Activated B cell treated with CpG ODN at 0.5 μM for 24 hours (primary cell): ENCODE measurements at regions not wholly inside any gene's neighbourhood (a gene's known extent, or its start where the extent isn't known, plus 50 kb on each side); places are given as distances from the start of the nearest gene placed in this dataset.

Source experiments
- ATAC-seq: fragments of 200-7000 bp; cut with Tn5 transposase; one replicate; pipeline ENCODE4 v1.10.0; 2021; ENCODE audit warnings: low read depth, mild to moderate bottlenecking, moderate library complexity
- CTCF ChIA-PET: fragments of 350-600 bp; sonication (Branson Sonifier 250); formaldehyde crosslinking; loops from one replicate; lab custom pipeline; 2021; ENCODE audit warnings: antibody characterized with exemption; lab: Charles Lee
- POLR2A ChIA-PET: fragments of 350-600 bp; sonication (Branson Sonifier 250); formaldehyde crosslinking; loops from one replicate; lab custom pipeline; 2021; ENCODE audit warnings: antibody characterized with exemption; lab: Charles Lee
- DNase-seq: peaks from one replicate; pipeline ENCODE4 v3.0.0; 2022
- H3K27ac Mint-ChIP-seq: one replicate; pipeline ENCODE4 v1.8.0; 2020; ENCODE audit warnings: mixed read lengths
- H3K27me3 Mint-ChIP-seq: one replicate; pipeline ENCODE4 v1.8.0; 2021; ENCODE audit warnings: mixed read lengths
- H3K36me3 Mint-ChIP-seq: one replicate; pipeline ENCODE4 v1.8.0; 2021; ENCODE audit warnings: low read depth, mixed read lengths
- H3K4me1 Mint-ChIP-seq: one replicate; pipeline ENCODE4 v1.8.0; 2021; ENCODE audit warnings: mixed read lengths
- H3K4me3 Mint-ChIP-seq: one replicate; pipeline ENCODE4 v1.8.0; 2020; ENCODE audit warnings: mild to moderate bottlenecking, mixed read lengths
- H3K9me3 Mint-ChIP-seq: one replicate; pipeline ENCODE4 v1.8.0; 2020; ENCODE audit warnings: mixed read lengths
- intact Hi-C: fragments of 100-400 bp; cut with micrococcal nuclease; formaldehyde crosslinking; loops from one replicate; pipeline ENCODE4 v1.15.1; 2024
- TF ChIP-seq, protein P1 (sequence below): fragments of 200-600 bp; IDR thresholded peaks from one replicate; pipeline ENCODE4 v1.8.0; 2022; ENCODE audit warnings: antibody characterized with exemption, mild to moderate bottlenecking

DNA sequence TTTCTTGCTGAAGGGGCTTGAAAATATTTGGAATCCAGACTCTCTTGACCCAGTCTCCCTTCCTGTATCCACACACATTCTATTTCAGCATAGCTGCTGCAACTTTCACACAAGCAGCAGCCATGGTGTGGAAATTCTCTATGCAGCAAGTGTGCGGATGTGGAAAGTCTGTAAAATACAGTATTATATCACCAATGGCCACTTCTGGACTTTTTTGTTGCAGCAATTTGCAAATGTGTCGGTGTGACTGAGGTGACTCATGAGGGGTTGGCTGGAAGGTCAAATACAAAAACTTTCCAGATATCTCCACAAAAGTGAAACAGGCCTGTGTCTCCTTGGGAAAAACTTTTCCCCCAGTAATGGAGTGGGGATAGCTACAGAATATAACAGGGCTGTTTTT lies 299.3 kb upstream of the GYPC start:
- no peak overlapping the region for H3K27ac Mint-ChIP-seq
- H3K36me3 Mint-ChIP-seq = no peaks in the 10 kb centered on the region
- POLR2A ChIA-PET = no interaction called here
- no peak for DNase-seq
- TF ChIP-seq, protein P1, sequence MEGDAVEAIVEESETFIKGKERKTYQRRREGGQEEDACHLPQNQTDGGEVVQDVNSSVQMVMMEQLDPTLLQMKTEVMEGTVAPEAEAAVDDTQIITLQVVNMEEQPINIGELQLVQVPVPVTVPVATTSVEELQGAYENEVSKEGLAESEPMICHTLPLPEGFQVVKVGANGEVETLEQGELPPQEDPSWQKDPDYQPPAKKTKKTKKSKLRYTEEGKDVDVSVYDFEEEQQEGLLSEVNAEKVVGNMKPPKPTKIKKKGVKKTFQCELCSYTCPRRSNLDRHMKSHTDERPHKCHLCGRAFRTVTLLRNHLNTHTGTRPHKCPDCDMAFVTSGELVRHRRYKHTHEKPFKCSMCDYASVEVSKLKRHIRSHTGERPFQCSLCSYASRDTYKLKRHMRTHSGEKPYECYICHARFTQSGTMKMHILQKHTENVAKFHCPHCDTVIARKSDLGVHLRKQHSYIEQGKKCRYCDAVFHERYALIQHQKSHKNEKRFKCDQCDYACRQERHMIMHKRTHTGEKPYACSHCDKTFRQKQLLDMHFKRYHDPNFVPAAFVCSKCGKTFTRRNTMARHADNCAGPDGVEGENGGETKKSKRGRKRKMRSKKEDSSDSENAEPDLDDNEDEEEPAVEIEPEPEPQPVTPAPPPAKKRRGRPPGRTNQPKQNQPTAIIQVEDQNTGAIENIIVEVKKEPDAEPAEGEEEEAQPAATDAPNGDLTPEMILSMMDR = no peak
- peaks cover 3% of the 10 kb centered on the region for H3K9me3 Mint-ChIP-seq
- ATAC-seq = no peak
- H3K27me3 Mint-ChIP-seq = peaks cover 1% of the 10 kb centered on the region
- no peak overlapping the region for H3K4me3 Mint-ChIP-seq
- CTCF ChIA-PET = no interaction called here
- intact Hi-C loops = no loop called here
- H3K4me1 Mint-ChIP-seq = no peaks in the 10 kb centered on the region

DNA sequence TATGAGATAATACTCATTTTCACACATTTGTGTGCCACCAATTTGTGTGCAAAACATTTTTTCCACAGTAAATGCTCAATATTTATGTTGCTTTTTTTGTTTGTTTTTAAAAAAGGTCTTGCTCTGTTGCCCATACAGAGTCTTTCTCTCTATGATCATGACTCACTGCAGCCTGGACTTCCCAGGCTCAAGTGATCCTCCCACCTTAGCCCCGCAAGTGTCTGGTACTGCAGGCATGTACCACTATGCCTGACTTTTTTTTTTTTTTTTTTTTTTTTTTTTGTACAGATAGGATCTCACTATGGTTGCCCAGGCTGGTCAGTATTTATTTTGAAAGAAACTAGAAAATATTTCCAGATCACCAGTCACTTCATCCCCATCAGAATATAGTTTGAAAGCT lies 297.8 kb upstream of the GYPC start:
- H3K36me3 Mint-ChIP-seq = no peaks in the 10 kb centered on the region
- H3K4me1 Mint-ChIP-seq = no peaks in the 10 kb centered on the region
- ChIA-PET CTCF (no interaction called here), POLR2A (no interaction called here)
- TF ChIP-seq, protein P1 = no peak
- DNase-seq (no peak), ATAC-seq (no peak)
- intact Hi-C loops = no loop called here
- H3K4me3 Mint-ChIP-seq = no peak overlapping the region
- H3K27me3 Mint-ChIP-seq = peaks cover 1% of the 10 kb centered on the region
- H3K9me3 Mint-ChIP-seq = no peaks in the 10 kb centered on the region
- no peak overlapping the region for H3K27ac Mint-ChIP-seq

DNA sequence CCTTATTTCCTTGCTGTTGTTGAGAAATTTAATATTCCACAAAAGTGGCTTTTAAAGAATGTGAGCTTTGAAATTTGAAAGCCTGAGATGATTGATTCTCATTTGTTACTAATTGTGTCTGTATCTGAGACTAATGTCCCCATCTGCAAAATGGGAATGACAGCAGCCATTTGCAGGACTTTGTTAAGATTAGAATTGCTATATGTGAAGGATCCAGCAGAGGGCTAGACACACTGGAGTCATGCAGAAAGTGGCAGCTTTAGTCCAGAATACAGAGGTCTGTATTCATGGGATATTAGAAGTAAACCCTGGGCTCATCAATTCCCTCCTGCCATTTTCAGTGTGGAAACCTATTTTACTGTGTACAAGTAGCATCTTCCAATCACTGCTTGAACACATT lies 296.5 kb upstream of the GYPC start:
- ChIA-PET POLR2A (no interaction called here), CTCF (interaction anchor here (1.3 kb wide), 1 partner anchor 390 kb away, joined by 3 read pairs; no protein-coding TSS in a partner anchor)
- H3K4me3 Mint-ChIP-seq = no peak overlapping the region

DNA sequence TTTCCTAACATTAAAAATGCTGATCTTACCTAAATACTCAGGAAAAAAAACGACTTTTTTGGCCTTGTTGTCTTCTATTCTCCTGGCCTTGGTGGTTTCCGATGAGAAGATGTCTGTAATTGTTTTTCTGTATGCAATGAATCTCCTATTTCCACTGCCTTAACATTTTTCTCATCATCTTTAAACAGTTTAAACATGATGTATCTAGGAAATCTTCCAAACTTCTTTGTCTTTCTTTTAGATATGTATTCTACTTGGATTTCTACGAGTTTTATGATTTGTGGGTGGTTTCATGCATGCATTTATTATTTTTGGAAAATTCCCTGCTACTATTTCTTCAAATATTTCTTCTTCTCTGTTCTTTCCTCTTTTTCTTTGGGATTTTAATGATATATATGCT lies 288.6 kb upstream of the GYPC start:
- Mint-ChIP-seq H3K36me3 (no peaks in the 10 kb centered on the region), H3K27ac (no peak overlapping the region), H3K27me3 (no peaks in the 10 kb centered on the region), H3K4me1 (no peaks in the 10 kb centered on the region), H3K9me3 (no peaks in the 10 kb centered on the region), H3K4me3 (no peak overlapping the region)
- intact Hi-C loops = no loop called here
- CTCF ChIA-PET = no interaction called here
- POLR2A ChIA-PET = no interaction called here
- DNase-seq (no peak), ATAC-seq (no peak)
- TF ChIP-seq, protein P1 = no peak

More for the DNA sequence above, 296.5 kb upstream of the GYPC start:
- TF ChIP-seq, protein P1 = no peak
- peak; percentile 21 for ATAC-seq
- no peak for DNase-seq
- no peak overlapping the region for H3K27ac Mint-ChIP-seq
- H3K9me3 Mint-ChIP-seq = no peaks in the 10 kb centered on the region
- intact Hi-C loops = loop anchor here (1.0 kb wide), 2 partner anchors 390 to 418 kb away; no protein-coding TSS in a partner anchor
- no peaks in the 10 kb centered on the region for H3K36me3 Mint-ChIP-seq
- H3K27me3 Mint-ChIP-seq = peaks cover 1% of the 10 kb centered on the region
- no peaks in the 10 kb centered on the region for H3K4me1 Mint-ChIP-seq

DNA sequence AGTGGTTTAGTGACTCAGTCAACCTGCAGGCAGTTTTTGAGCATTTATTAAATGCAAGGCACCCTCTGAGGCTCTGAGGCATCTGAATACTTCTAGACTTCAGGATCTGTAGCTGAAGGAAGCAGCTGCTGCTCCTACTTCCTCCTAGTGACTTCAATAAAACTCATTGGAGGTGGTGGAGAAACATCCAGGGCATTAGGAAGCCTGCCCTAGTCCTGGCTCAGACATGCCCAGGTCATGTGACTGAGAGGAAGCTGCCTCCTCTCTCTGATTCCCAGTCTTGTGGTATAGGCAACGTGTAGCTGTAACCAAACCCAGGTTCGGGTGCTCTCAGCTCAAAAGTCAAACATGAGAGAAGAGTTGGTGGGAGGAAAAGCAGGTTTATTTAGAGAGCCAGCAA lies 287.2 kb upstream of the GYPC start:
- Mint-ChIP-seq H3K27me3 (no peaks in the 10 kb centered on the region), H3K36me3 (no peaks in the 10 kb centered on the region), H3K27ac (no peak overlapping the region), H3K4me1 (no peaks in the 10 kb centered on the region), H3K9me3 (no peaks in the 10 kb centered on the region), H3K4me3 (no peak overlapping the region)
- intact Hi-C loops = no loop called here
- POLR2A ChIA-PET = interaction anchor here (0.6 kb wide), 1 partner anchor 288 kb away, joined by 4 read pairs; no protein-coding TSS in a partner anchor
- TF ChIP-seq, protein P1 = no peak
- ATAC-seq (no peak), DNase-seq (no peak)
- CTCF ChIA-PET = no interaction called here
